SK-N-SH treated with all-trans-retinoic acid at 6 μM for 48 hours (cell line): ENCODE measurements at regions not wholly inside any gene's neighbourhood (a gene's known extent, or its start where the extent isn't known, plus 50 kb on each side); places are given as distances from the start of the nearest gene placed in this dataset.

Experiments used
- ATAC-seq: fragments of 200-7000 bp; cut with Tn5 transposase; 3 replicates; pipeline ENCODE4 v1.9.1; 2020; ENCODE audit warnings: mild to moderate bottlenecking, moderate library complexity
- ARNTL ChIP-seq: fragments of 450-650 bp; formaldehyde crosslinking; IDR thresholded peaks from 2 replicates; pipeline ENCODE4 v1.5.0; 2020; ENCODE audit warnings: low read depth, mild to moderate bottlenecking, moderate library complexity, borderline replicate concordance
- BACH2 ChIP-seq: fragments of 250-450 bp; sonication (Bioruptor Pico); IDR thresholded peaks from 2 replicates; pipeline ENCODE4 v1.9.0; 2021; ENCODE audit warnings: mild to moderate bottlenecking, borderline replicate concordance
- CSDC2 ChIP-seq: fragments of 250-450 bp; sonication (Bioruptor Pico); IDR thresholded peaks from 2 replicates; pipeline ENCODE4 v1.5.0; 2020; ENCODE audit warnings: mild to moderate bottlenecking, moderate library complexity
- CSRNP3 ChIP-seq: fragments of 250-450 bp; sonication (Bioruptor Pico); IDR thresholded peaks from 2 replicates; pipeline ENCODE4 v1.5.1; 2021; ENCODE audit warnings: mild to moderate bottlenecking, moderate library complexity
- ESRRG ChIP-seq: fragments of 250-450 bp; sonication (Bioruptor Pico); IDR thresholded peaks from 2 replicates; pipeline ENCODE4 v1.6.1; 2021; ENCODE audit warnings: mild to moderate bottlenecking
- GLIS3 ChIP-seq: fragments of 250-450 bp; sonication (Bioruptor Pico); IDR thresholded peaks from 2 replicates; pipeline ENCODE4 v1.5.0; 2020; ENCODE audit warnings: mild to moderate bottlenecking, moderate library complexity
- ISL1 ChIP-seq: fragments of 250-450 bp; sonication (Bioruptor Pico); IDR thresholded peaks from 2 replicates; pipeline ENCODE4 v2.1.2; 2022; ENCODE audit warnings: mild to moderate bottlenecking, moderate library complexity
- OSR1 ChIP-seq: fragments of 250-450 bp; sonication (Bioruptor Pico); IDR thresholded peaks from 2 replicates; pipeline ENCODE4 v1.8.0; 2022; ENCODE audit warnings: moderate library complexity, mild to moderate bottlenecking, inconsistent platforms
- POU6F1 ChIP-seq: fragments of 250-450 bp; sonication (Bioruptor Pico); IDR thresholded peaks from 2 replicates; pipeline ENCODE4 v1.8.0; 2021; ENCODE audit warnings: low read depth, mild to moderate bottlenecking, moderate library complexity, borderline replicate concordance
- PPARA ChIP-seq: fragments of 250-450 bp; sonication (Bioruptor Pico); IDR thresholded peaks from 2 replicates; pipeline ENCODE4 v1.5.0; 2020; ENCODE audit warnings: mild to moderate bottlenecking, borderline replicate concordance
- RARB ChIP-seq: fragments of 250-450 bp; sonication (Bioruptor Pico); IDR thresholded peaks from 2 replicates; pipeline ENCODE4 v1.8.0; 2021; ENCODE audit warnings: mild to moderate bottlenecking, moderate library complexity
- SNAI2 ChIP-seq: fragments of 250-450 bp; sonication (Bioruptor Pico); IDR thresholded peaks from 2 replicates; pipeline ENCODE4 v1.5.0; 2020; ENCODE audit warnings: mild to moderate bottlenecking, moderate library complexity
- TCF4 ChIP-seq: fragments of 250-450 bp; sonication (Bioruptor Pico); IDR thresholded peaks from 2 replicates; pipeline ENCODE4 v1.8.0; 2021; ENCODE audit warnings: mild to moderate bottlenecking, moderate library complexity, borderline replicate concordance
- TOX ChIP-seq: fragments of 250-450 bp; sonication (Bioruptor Pico); IDR thresholded peaks from 2 replicates; pipeline ENCODE4 v1.8.0; 2021; ENCODE audit warnings: mild to moderate bottlenecking, moderate library complexity, borderline replicate concordance
- ZC3H10 ChIP-seq: fragments of 250-450 bp; sonication (Bioruptor Pico); IDR thresholded peaks from 2 replicates; pipeline ENCODE4 v1.5.1; 2021; ENCODE audit warnings: mild to moderate bottlenecking, moderate library complexity
- ZFP3 ChIP-seq: fragments of 250-450 bp; sonication (Bioruptor Pico); IDR thresholded peaks from 2 replicates; pipeline ENCODE4 v1.5.0; 2020; ENCODE audit warnings: mild to moderate bottlenecking, moderate library complexity
- ZFP30 ChIP-seq: fragments of 450-650 bp; formaldehyde crosslinking; IDR thresholded peaks from 2 replicates; pipeline ENCODE4 v1.5.0; 2022; ENCODE audit warnings: mild to moderate bottlenecking, moderate library complexity
- ZNF70 ChIP-seq: fragments of 450-650 bp; formaldehyde crosslinking; IDR thresholded peaks from 2 replicates; pipeline ENCODE4 v1.5.0; 2020; ENCODE audit warnings: mild to moderate bottlenecking, moderate library complexity
- ZNF8 ChIP-seq: fragments of 450-650 bp; formaldehyde crosslinking; IDR thresholded peaks from 2 replicates; pipeline ENCODE4 v1.5.0; 2020; ENCODE audit warnings: mild to moderate bottlenecking, moderate library complexity
- TF ChIP-seq, protein P1 (sequence below): fragments of 250-450 bp; sonication (Bioruptor Pico); IDR thresholded peaks from 2 replicates; pipeline ENCODE4 v1.8.0; 2020; ENCODE audit warnings: mild to moderate bottlenecking, moderate library complexity, borderline replicate concordance
- TF ChIP-seq, protein P2 (sequence below): fragments of 250-450 bp; sonication (Bioruptor Pico); IDR thresholded peaks from 2 replicates; pipeline ENCODE4 v1.5.1; 2020; ENCODE audit warnings: low read depth, mild to moderate bottlenecking, moderate library complexity

DNA sequence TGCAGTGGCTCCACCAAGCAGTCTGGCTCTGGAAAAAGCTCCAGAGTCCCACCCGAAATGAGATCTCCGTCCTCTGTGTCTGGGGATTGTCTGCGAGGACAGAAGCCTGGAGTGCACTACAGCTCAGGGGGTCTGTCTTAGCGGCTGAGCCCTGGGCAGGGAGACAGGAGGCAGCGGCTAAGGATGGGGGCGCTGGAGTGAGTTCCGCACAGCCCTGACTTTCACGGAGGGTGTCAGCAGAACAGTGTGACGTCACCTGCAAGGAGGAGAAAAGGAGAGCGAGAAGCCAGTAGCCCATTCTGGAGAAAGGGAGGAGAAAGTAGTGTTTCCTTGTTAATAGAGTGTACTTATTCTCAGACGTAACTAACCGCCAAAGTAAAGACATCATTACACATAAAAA lies 97.6 kb downstream of the FAM50B start (continued):
- TF ChIP-seq, protein P1, sequence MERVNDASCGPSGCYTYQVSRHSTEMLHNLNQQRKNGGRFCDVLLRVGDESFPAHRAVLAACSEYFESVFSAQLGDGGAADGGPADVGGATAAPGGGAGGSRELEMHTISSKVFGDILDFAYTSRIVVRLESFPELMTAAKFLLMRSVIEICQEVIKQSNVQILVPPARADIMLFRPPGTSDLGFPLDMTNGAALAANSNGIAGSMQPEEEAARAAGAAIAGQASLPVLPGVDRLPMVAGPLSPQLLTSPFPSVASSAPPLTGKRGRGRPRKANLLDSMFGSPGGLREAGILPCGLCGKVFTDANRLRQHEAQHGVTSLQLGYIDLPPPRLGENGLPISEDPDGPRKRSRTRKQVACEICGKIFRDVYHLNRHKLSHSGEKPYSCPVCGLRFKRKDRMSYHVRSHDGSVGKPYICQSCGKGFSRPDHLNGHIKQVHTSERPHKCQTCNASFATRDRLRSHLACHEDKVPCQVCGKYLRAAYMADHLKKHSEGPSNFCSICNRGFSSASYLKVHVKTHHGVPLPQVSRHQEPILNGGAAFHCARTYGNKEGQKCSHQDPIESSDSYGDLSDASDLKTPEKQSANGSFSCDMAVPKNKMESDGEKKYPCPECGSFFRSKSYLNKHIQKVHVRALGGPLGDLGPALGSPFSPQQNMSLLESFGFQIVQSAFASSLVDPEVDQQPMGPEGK (CRISPR knock-in tag), result no peak
- TF ChIP-seq TOX (CRISPR knock-in tag) (no peak), ARNTL (CRISPR knock-in tag) (no peak), BACH2 (CRISPR knock-in tag) (no peak), ZNF70 (no peak)

GRCh38 chr6:3948866-3949265 lies 99.7 kb downstream of the FAM50B start:
- no peak for ATAC-seq
- TF ChIP-seq ESRRG (CRISPR knock-in tag) (no peak), ZC3H10 (no peak), POU6F1 (CRISPR knock-in tag) (no peak), ZFP30 (CRISPR knock-in tag) (no peak)

DNA sequence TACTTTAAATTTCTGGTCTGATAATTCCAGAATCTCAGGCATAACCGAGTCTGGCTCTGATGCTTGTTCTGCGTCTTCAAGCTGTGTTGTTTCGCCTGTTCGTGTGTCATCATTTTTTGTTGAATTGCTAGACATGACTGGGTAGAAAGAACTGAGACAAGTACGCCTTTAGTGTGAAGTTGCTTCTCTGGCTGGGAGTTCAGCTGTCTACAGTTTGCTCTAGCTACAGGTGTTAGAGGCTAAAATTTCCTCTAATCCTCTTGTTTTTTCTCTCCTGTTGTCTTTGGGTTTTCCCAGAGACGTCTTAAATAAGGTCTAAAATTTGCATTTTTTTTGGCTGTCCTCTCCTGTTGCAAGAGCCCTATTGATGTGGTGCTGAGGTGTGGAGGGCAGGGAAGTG lies 100.3 kb downstream of the FAM50B start:
- no peak for TF ChIP-seq CSRNP3 (CRISPR knock-in tag)
- TF ChIP-seq, all 23 proteins: peak for 0
- ATAC-seq, result no peak

GRCh38 chr6:3956054-3956453 lies 106.9 kb downstream of the FAM50B start:
- ATAC-seq, result no peak
- no peak for TF ChIP-seq ISL1 (CRISPR knock-in tag)
- no peak for TF ChIP-seq POU6F1 (CRISPR knock-in tag)
- no peak for TF ChIP-seq PPARA (CRISPR knock-in tag)
- no peak for TF ChIP-seq CSRNP3 (CRISPR knock-in tag)
- no peak for TF ChIP-seq ZFP3 (CRISPR knock-in tag)
- no peak for TF ChIP-seq GLIS3
- no peak for TF ChIP-seq SNAI2
- TF ChIP-seq ESRRG (CRISPR knock-in tag), result no peak
- TF ChIP-seq, protein P1 (CRISPR knock-in tag), result no peak
- no peak for TF ChIP-seq OSR1
- TF ChIP-seq ARNTL (CRISPR knock-in tag), result no peak
- no peak for TF ChIP-seq BACH2 (CRISPR knock-in tag)
- TF ChIP-seq TCF4 (CRISPR knock-in tag), result no peak
- no peak for TF ChIP-seq CSDC2 (CRISPR knock-in tag)
- TF ChIP-seq, protein P2, sequence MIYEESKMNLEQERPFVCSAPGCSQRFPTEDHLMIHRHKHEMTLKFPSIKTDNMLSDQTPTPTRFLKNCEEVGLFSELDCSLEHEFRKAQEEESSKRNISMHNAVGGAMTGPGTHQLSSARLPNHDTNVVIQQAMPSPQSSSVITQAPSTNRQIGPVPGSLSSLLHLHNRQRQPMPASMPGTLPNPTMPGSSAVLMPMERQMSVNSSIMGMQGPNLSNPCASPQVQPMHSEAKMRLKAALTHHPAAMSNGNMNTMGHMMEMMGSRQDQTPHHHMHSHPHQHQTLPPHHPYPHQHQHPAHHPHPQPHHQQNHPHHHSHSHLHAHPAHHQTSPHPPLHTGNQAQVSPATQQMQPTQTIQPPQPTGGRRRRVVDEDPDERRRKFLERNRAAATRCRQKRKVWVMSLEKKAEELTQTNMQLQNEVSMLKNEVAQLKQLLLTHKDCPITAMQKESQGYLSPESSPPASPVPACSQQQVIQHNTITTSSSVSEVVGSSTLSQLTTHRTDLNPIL (CRISPR knock-in tag), result no peak
- no peak for TF ChIP-seq ZNF8 (CRISPR knock-in tag)
- TF ChIP-seq RARB (CRISPR knock-in tag), result no peak
